Activated T-cell treated with anti-CD3 and anti-CD28 coated beads, Interleukin-2, amount 50 U/mL, for 4 hours (primary cell): ENCODE measurements at regions not wholly inside any gene's neighbourhood (a gene's known extent, or its start where the extent isn't known, plus 50 kb on each side); places are given as distances from the start of the nearest gene placed in this dataset.

Source experiments
- ATAC-seq, 2 donors: fragments of 200-7000 bp; cut with Tn5 transposase; one replicate each; pipeline ENCODE4 v1.10.0; 2021
- DNase-seq: peaks from one replicate; pipeline ENCODE4 v3.0.0-alpha.2; 2020
- H3K27me3 Mint-ChIP-seq: one replicate; pipeline ENCODE4 v1.8.0; 2021; ENCODE audit warnings: low read depth, mixed read lengths
- H3K36me3 Mint-ChIP-seq: one replicate; pipeline ENCODE4 v1.8.0; 2022; ENCODE audit warnings: mixed read lengths; ENCODE audit not compliant: insufficient read depth
- H3K4me1 Mint-ChIP-seq: one replicate; pipeline ENCODE4 v1.8.0; 2021; ENCODE audit warnings: low read depth, mixed read lengths
- H3K4me3 Mint-ChIP-seq: one replicate; pipeline ENCODE4 v1.8.0; 2021; ENCODE audit warnings: mild to moderate bottlenecking, moderate library complexity, mixed read lengths
- H3K9me3 Mint-ChIP-seq: one replicate; pipeline ENCODE4 v1.8.0; 2021; ENCODE audit warnings: mixed read lengths

DNA sequence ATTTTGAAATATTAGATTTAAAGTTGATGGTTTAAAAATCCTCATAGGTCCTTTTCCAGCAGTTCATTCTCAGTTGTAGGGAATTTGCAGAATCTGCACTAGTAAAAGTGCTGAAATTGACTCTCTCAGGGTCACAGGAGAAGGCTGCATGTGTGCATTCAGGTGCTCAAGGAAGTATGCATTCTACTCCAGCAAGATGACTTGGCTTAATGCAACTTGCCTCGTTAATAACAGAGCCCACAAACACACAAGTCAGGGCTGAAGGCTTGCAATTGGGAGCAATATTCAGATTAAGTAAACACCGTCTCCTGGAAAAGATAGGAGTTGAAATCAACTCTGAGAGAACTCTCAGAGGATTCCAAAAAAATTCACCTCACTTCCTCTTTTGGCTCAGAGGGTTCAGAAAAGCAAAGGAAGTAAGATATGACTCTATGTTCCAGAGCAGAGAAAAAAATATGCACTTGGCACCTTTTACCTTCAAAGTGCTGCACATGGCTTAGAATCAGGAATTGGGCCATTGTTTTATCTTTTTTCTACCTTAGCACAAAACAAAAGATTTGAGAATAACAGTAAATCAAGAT lies 406.3 kb upstream of the DCN start:
- H3K9me3 Mint-ChIP-seq = no peaks in the 10 kb centered on the region
- no peaks in the 10 kb centered on the region for H3K27me3 Mint-ChIP-seq
- no peaks in the 10 kb centered on the region for H3K36me3 Mint-ChIP-seq
- DNase-seq = no peak
- no peak overlapping the region for H3K4me3 Mint-ChIP-seq
- H3K4me1 Mint-ChIP-seq = no peaks in the 10 kb centered on the region
- ATAC-seq = no peak

DNA sequence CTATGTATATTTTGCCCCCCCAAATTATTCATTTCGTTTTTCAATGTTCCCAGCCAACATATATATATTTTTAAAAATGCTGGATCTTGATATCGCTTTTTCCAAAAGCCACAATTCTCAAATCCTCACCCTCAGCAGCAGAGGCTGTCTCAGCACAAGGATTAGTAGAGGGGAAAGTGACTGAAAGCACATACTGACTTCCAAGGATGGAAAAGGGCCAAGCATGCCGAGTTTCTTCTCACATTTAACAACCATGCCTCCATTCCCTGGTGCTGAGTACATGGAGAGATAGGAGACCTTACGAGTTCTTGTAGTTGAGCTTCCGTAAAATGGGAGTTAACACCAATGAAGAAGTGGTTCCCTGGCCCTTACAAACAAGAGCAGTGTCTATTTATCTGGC lies 403.4 kb upstream of the DCN start:
- H3K4me1 Mint-ChIP-seq = no peaks in the 10 kb centered on the region
- ATAC-seq = no peak
- no peaks in the 10 kb centered on the region for H3K9me3 Mint-ChIP-seq
- H3K36me3 Mint-ChIP-seq = no peaks in the 10 kb centered on the region
- H3K27me3 Mint-ChIP-seq = no peaks in the 10 kb centered on the region
- no peak for DNase-seq
- no peak overlapping the region for H3K4me3 Mint-ChIP-seq

DNA sequence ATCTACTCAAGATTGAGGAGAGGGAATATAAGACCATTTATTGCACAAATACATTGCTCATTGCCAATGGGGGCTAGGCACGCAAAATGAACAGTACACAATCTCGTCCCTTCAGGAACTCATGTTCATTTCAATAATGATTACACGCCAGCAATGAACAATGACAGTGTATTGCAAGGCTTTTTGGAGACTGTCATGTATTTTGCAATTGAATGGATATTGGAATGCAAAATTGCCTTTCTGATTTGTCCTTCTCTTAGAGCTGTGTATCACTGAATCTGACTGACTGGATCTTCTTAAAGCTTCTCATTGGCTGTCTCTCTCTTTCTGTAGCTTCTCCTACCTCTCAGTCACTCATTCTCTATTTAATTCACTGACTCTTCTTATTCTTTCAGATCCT lies 400.2 kb upstream of the DCN start:
- peaks cover 12% of the 10 kb centered on the region for H3K4me1 Mint-ChIP-seq
- H3K36me3 Mint-ChIP-seq = no peaks in the 10 kb centered on the region
- no peaks in the 10 kb centered on the region for H3K9me3 Mint-ChIP-seq
- DNase-seq (no peak), ATAC-seq (no peak)
- H3K27me3 Mint-ChIP-seq = no peaks in the 10 kb centered on the region
- no peak overlapping the region for H3K4me3 Mint-ChIP-seq

DNA sequence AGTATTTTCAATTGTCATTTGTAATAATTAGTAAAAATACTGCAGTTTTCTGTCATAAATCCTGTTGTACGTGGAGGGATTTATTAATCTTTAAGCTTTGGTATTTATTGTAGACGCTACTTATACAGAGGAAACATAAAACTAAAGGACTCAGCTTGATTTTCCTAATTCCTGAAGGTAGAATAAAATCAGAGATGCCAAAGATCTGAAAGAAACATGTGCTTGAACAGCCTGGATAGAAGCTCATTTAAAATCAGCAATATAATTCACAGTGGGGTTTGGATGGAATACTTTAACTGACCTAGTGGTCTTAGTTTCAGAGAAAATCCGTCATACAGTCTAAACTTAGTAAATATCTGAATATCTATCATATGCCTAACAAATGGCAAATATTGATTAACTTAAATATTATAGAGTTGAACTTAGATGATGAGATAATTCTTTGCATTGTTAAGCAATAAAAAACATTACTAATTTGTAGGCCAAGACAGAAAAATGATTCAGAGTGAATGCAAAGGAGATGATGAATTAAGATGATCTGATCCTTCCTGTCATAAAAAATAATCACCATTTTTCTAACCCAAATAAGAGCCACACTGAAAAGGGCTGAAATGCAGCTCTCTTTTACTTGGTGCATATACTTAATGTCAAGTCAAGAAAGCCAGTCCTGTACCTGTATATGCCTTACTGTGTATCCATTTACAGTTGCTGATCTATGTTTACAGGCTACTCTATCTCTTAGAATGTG lies 397.1 kb upstream of the DCN start:
- H3K36me3 Mint-ChIP-seq = no peaks in the 10 kb centered on the region
- H3K4me1 Mint-ChIP-seq = peaks cover 16% of the 10 kb centered on the region
- no peak overlapping the region for H3K4me3 Mint-ChIP-seq
- H3K27me3 Mint-ChIP-seq = no peaks in the 10 kb centered on the region
- ATAC-seq = no peak
- no peak for DNase-seq
- H3K9me3 Mint-ChIP-seq = no peaks in the 10 kb centered on the region

DNA sequence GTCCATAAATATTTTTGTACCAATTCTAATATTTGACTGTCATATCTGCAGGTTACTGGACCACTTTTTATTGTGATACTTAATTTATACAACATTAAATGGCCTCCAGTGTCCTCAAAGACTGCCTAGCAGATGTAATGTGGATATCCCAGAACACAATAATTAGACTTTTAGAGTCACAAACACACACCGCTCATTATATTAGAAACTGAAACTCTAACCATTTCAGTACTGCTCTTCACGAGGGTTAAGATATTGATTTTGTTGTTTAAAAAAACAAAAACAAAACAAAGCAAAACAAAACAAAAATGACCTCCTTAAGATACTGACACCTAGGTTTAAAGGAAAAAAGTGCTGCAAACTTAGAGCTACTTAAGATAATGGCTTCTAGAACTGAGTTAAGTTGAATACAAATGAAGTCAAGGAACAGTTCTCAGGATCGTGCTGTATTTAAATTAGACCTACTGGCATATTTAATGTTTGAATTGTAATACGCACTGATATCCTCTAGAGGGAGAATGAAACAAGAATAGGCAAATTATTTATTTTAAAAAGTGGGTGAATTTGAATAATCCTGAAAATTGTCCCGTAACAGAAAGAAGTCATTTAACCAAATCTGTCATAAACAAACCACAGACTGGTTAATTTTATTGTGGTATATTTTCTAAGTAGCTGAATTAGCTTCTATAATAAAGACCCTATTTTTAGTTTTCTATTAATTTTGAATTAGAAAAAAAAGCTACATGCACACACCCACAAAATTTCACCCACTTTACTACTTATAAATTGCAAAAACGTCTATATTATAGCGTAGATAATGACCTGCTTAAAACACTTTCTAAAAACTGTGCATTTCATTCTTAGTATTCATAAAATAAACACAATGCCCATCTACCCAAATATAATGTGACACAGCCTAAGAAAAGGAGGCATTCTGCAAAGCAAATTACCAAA lies 395.2 kb upstream of the DCN start:
- peak overlapping the region; percentile 74 for H3K4me3 Mint-ChIP-seq
- DNase-seq = no peak
- H3K36me3 Mint-ChIP-seq = no peaks in the 10 kb centered on the region
- H3K27me3 Mint-ChIP-seq = no peaks in the 10 kb centered on the region
- H3K4me1 Mint-ChIP-seq = peaks cover 20% of the 10 kb centered on the region
- no peaks in the 10 kb centered on the region for H3K9me3 Mint-ChIP-seq
- ATAC-seq = peak in 1 of 2 donors; percentile 52

DNA sequence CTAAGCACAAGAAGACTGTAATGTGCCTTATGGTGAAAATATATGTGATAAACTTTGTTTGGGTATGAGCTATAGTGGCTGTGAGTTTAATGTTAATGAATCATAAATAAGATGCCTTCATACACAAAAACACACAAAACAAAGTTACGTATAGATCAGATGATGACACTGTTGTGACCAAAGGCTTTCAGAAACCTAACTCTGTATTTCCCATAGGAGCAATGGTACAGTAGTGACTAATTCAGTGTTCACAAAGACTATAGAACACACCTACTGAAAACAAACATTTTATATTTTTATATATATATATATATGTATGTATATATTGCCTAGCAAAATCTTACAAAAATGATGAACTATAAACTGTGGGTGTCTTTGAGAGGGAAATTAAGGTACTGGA lies 393.8 kb upstream of the DCN start:
- Mint-ChIP-seq H3K27me3 (no peaks in the 10 kb centered on the region), H3K4me3 (no peak overlapping the region), H3K4me1 (peaks cover 20% of the 10 kb centered on the region), H3K36me3 (no peaks in the 10 kb centered on the region), H3K9me3 (no peaks in the 10 kb centered on the region)
- ATAC-seq (no peak), DNase-seq (no peak)

DNA sequence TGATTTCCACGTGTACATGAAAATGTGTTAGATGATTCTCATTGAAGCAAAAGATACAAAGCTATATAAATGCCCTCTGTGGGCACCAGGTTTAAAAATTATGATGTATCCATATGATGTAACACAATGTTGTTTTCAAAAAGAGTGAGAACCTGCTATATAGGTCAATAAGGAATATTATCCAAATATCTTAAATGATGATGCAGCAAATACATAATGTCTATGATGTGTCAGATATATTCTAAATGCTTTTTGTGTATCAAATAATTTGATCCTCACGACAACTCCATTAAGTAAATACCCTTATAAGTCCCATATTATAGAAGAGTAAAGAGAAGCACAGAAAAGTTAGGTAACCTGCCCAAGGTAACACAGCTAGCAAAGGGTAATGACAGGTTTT lies 393.0 kb upstream of the DCN start:
- no peaks in the 10 kb centered on the region for H3K36me3 Mint-ChIP-seq
- H3K4me3 Mint-ChIP-seq = no peak overlapping the region
- no peaks in the 10 kb centered on the region for H3K9me3 Mint-ChIP-seq
- ATAC-seq (no peak), DNase-seq (no peak)
- H3K27me3 Mint-ChIP-seq = no peaks in the 10 kb centered on the region
- H3K4me1 Mint-ChIP-seq = peaks cover 20% of the 10 kb centered on the region

DNA sequence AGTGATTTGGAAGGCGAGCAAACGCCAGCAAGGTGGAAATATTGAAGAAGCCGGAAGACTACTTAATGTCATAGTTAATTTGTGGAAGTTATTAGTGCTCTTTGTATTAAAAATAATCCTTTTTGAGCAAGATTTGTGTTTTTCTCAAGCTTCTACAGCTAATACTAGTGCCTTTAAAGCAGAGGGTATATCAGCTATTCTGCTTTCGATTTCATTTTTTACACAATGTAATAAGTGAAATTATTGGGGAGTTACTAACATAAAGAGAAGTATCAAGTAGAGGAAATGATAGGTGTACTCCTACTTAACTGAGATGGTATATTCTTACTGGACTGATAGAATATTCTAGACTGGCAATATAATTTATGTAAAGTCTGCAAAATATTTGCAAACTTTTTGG lies 392.4 kb upstream of the DCN start:
- peaks cover 20% of the 10 kb centered on the region for H3K4me1 Mint-ChIP-seq
- no peak for DNase-seq
- no peaks in the 10 kb centered on the region for H3K9me3 Mint-ChIP-seq
- no peak overlapping the region for H3K4me3 Mint-ChIP-seq
- no peak for ATAC-seq
- no peaks in the 10 kb centered on the region for H3K27me3 Mint-ChIP-seq
- no peaks in the 10 kb centered on the region for H3K36me3 Mint-ChIP-seq

DNA sequence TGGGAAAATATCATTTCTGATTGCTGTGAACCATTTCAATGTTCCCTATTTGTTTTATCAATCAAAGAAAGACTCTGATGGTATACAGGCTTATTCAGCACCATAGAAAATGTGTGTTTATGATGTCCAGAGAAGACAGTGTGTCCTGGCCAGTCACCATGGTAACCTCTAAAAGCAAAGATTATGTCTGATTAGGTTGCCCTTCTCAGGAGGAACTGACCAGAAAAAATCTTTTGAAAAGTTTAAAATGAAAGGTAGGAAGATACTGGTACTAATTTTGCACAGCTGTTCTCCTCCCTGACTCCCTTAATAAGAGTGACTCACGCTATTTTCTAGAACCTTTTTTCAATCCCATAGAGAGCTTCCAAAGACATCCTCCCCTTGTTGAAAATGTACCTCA lies 391.8 kb upstream of the DCN start:
- no peak for ATAC-seq
- Mint-ChIP-seq H3K4me1 (peaks cover 18% of the 10 kb centered on the region), H3K36me3 (no peaks in the 10 kb centered on the region), H3K27me3 (no peaks in the 10 kb centered on the region), H3K9me3 (no peaks in the 10 kb centered on the region), H3K4me3 (no peak overlapping the region)
- no peak for DNase-seq

DNA sequence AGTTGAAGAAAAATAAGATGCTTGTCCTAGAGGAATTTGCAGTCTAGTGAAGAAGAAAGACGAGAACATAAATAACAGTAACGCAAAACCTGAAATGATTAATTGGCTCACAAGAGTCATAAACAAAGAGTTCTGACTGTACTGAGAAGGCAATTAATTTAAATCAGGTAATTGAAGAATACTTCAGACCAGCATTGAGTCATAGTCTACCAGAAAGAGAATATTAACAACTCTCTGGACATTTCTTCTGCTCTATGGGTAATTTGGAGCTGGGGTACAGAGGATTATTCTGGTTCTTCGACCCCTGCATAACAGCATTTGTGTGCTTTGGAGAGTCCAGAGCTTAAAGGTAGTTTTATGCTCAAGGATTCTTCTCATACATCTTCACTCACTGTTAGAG lies 390.3 kb upstream of the DCN start:
- no peak for ATAC-seq
- Mint-ChIP-seq H3K4me3 (no peak overlapping the region), H3K27me3 (no peaks in the 10 kb centered on the region), H3K36me3 (no peaks in the 10 kb centered on the region), H3K9me3 (no peaks in the 10 kb centered on the region), H3K4me1 (peaks cover 9% of the 10 kb centered on the region)
- no peak for DNase-seq

DNA sequence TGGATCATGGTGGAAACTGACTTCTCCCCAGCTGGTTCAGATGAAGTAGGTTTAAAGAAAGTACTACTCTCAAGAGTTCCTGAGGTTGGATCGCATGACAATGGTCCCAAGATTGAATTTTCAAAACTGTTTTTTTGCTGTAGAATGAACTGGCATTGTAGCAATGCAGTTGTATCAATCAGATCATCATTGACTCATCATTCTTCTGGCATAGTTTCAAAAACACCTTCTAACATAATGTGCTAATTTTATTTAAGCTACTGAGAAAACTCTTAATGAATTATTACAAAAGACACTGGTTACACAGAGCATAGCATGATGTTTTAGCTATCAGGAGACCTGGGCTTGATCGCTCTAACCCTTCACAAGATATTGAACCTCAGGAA lies 384.5 kb upstream of the DCN start:
- Mint-ChIP-seq H3K4me1 (peaks cover 24% of the 10 kb centered on the region), H3K36me3 (no peaks in the 10 kb centered on the region), H3K27me3 (no peaks in the 10 kb centered on the region), H3K9me3 (peaks cover 4% of the 10 kb centered on the region), H3K4me3 (no peak overlapping the region)
- ATAC-seq (peak in 1 of 2 donors; percentile 50), DNase-seq (no peak)

DNA sequence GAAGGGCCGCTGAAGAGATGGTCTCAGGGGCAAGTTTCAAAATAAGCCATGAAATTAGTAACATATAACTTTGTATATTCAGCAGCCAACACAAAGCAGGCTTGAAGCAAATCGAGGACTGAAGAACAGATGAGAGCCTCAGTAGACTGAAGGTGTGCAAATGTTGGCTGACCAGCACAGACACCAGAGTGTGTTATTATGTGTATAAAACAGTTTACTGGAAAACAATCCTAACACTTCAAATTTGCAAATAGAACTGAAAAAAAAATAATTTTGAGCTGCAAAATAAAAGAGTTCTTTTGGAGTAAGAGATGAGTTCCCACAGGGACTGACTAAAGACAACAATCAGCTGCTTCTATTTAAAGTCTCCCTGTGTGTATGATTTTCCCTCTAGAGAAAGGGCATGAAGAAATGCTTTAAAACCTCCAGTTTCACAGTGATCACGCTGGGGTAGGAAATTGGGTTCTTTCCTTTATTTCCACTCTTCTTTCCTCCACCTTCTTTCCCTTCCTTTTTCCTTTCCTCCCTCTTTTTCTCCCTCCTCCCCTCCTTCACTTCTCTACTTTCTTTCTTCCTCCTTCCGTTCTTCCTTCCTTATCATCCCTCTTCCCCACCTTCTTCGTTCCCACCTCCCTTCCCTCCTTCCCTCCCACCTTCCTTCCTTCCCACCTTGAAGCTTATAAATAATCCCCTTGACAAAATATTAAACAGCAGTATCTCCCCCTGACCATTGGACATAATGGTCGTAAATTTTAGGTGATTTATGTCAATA lies 383.9 kb upstream of the DCN start:
- Mint-ChIP-seq H3K9me3 (peaks cover 4% of the 10 kb centered on the region), H3K27me3 (no peaks in the 10 kb centered on the region), H3K36me3 (no peaks in the 10 kb centered on the region), H3K4me1 (peaks cover 27% of the 10 kb centered on the region), H3K4me3 (no peak overlapping the region)
- DNase-seq (no peak), ATAC-seq (no peak)

DNA sequence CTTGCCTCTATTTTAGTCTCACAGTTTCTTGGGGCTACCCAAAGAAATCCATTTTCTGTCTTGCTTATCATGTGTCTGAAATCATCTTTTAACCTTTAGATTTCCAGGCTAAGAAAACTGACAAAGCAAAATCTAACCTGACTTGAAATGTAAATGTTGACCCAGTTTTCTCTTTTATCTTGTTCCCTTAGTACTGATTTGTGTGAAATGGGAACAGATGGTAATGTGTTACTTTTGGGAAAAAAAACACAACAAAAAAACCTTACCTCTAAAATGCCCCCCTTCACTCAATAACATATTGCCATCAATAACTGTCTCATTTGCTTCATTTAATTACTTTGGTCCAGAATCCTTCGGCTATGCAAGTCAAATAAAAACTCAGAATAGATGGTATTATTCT lies 383.2 kb upstream of the DCN start:
- peaks cover 4% of the 10 kb centered on the region for H3K9me3 Mint-ChIP-seq
- ATAC-seq (no peak), DNase-seq (no peak)
- H3K4me1 Mint-ChIP-seq = peaks cover 29% of the 10 kb centered on the region
- H3K4me3 Mint-ChIP-seq = no peak overlapping the region
- H3K36me3 Mint-ChIP-seq = no peaks in the 10 kb centered on the region
- H3K27me3 Mint-ChIP-seq = no peaks in the 10 kb centered on the region

DNA sequence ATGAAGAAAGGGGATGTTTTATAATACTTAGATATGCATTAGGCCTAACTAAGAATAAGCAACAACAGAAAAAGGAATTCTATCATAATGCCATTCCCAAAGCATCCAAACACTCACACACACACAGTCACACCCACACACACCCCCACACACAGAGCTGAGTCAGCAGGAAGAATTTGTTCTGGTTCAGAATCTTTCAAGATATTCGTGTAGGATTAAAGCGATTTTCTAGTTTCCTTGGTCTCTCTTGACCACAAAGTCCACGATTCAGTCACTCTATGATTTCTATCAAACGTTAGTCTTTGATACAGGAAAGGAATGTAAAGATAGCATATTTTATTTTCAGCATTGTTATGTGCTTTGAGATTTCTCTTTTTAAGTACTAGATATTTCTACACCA lies 382.6 kb upstream of the DCN start:
- Mint-ChIP-seq H3K36me3 (no peaks in the 10 kb centered on the region), H3K9me3 (peaks cover 6% of the 10 kb centered on the region), H3K4me1 (peaks cover 29% of the 10 kb centered on the region), H3K27me3 (no peaks in the 10 kb centered on the region), H3K4me3 (no peak overlapping the region)
- ATAC-seq (peak; percentile 32 to 66), DNase-seq (peak; percentile 30)
